WTC11 (cell line): ENCODE measurements at regions not wholly inside any gene's neighbourhood (a gene's known extent, or its start where the extent isn't known, plus 50 kb on each side); places are given as distances from the start of the nearest gene placed in this dataset.

Experiments
- ATAC-seq: fragments of 200-7000 bp; cut with Tn5 transposase; 2 replicates; pipeline ENCODE4 v1.10.0; 2021; ENCODE audit warnings: mild to moderate bottlenecking, moderate library complexity
- CTCF ChIA-PET: fragments of 300-600 bp; sonication (Branson Sonifier 250); formaldehyde crosslinking; loops from one replicate; lab custom pipeline; 2021; ENCODE audit warnings: antibody characterized with exemption; lab: Charles Lee
- POLR2A ChIA-PET: fragments of 350-600 bp; sonication (Branson Sonifier 250); formaldehyde crosslinking; loops from one replicate; lab custom pipeline; 2021; ENCODE audit warnings: antibody characterized with exemption; lab: Charles Lee
- DNase-seq: peaks from one replicate; pipeline ENCODE4 v3.0.0; 2021; ENCODE audit warnings: low spot score
- H3K27ac Mint-ChIP-seq: 2 replicates; pipeline ENCODE4 v1.8.0; 2021; ENCODE audit warnings: mixed read lengths
- H3K27me3 Mint-ChIP-seq: 2 replicates; pipeline ENCODE4 v1.8.0; 2021; ENCODE audit warnings: low read depth, mild to moderate bottlenecking, moderate library complexity, mixed read lengths
- H3K36me3 Mint-ChIP-seq: 2 replicates; pipeline ENCODE4 v1.8.0; 2021; ENCODE audit warnings: mixed read lengths
- H3K4me1 Mint-ChIP-seq: 2 replicates; pipeline ENCODE4 v1.8.0; 2022; ENCODE audit warnings: mixed read lengths
- H3K4me3 Mint-ChIP-seq: 2 replicates; pipeline ENCODE4 v1.8.0; 2021; ENCODE audit warnings: mild to moderate bottlenecking, moderate library complexity, mixed read lengths
- H3K9me3 Mint-ChIP-seq: 2 replicates; pipeline ENCODE4 v1.8.0; 2021; ENCODE audit warnings: mixed read lengths
- ATF1 ChIP-seq: sonication (generic); formaldehyde crosslinking; IDR thresholded peaks from 2 replicates; pipeline ENCODE4 v1.8.1; 2023; ENCODE audit warnings: mild to moderate bottlenecking, moderate library complexity, missing genetic modification reagents
- ATF2 ChIP-seq: sonication (generic); formaldehyde crosslinking; IDR thresholded peaks from 2 replicates; pipeline ENCODE4 v1.8.1; 2022; ENCODE audit warnings: low read depth, missing genetic modification reagents, borderline replicate concordance
- CBFB ChIP-seq: sonication (generic); formaldehyde crosslinking; IDR thresholded peaks from 2 replicates; pipeline ENCODE4 v1.8.1; 2022; ENCODE audit warnings: mild to moderate bottlenecking, low read depth, missing genetic modification reagents
- CREM ChIP-seq: sonication (generic); formaldehyde crosslinking; IDR thresholded peaks from 2 replicates; pipeline ENCODE4 v1.8.1; 2022; ENCODE audit warnings: mild to moderate bottlenecking, missing genetic modification reagents, moderate library complexity
- E2F1 ChIP-seq: sonication (generic); formaldehyde crosslinking; IDR thresholded peaks from 2 replicates; pipeline ENCODE4 v1.8.0; 2022; ENCODE audit warnings: mild to moderate bottlenecking, missing genetic modification reagents
- FOXJ3 ChIP-seq: sonication (generic); formaldehyde crosslinking; IDR thresholded peaks from 2 replicates; pipeline ENCODE4 v1.9.0; 2021; ENCODE audit warnings: missing genetic modification reagents, mild to moderate bottlenecking, borderline replicate concordance
- FOXK1 ChIP-seq: sonication (generic); formaldehyde crosslinking; IDR thresholded peaks from 2 replicates; pipeline ENCODE4 v1.8.0; 2022; ENCODE audit warnings: mild to moderate bottlenecking, moderate library complexity, missing genetic modification reagents
- FOXP1 ChIP-seq: sonication (generic); formaldehyde crosslinking; IDR thresholded peaks from 2 replicates; pipeline ENCODE4 v1.8.0; 2022; ENCODE audit warnings: missing genetic modification reagents, mild to moderate bottlenecking, moderate library complexity, borderline replicate concordance
- JAZF1 ChIP-seq: fragments of 250-450 bp; sonication (Bioruptor Pico); IDR thresholded peaks from 2 replicates; pipeline ENCODE4 v1.9.0; 2021; ENCODE audit warnings: moderate library complexity, mild to moderate bottlenecking, inconsistent platforms
- JUN ChIP-seq: sonication (generic); formaldehyde crosslinking; IDR thresholded peaks from 2 replicates; pipeline ENCODE4 v1.8.0; 2023; ENCODE audit warnings: mild to moderate bottlenecking, missing genetic modification reagents
- MYBL2 ChIP-seq: sonication (generic); formaldehyde crosslinking; IDR thresholded peaks from 2 replicates; pipeline ENCODE4 v1.8.1; 2023; ENCODE audit warnings: mild to moderate bottlenecking, moderate library complexity, missing genetic modification reagents
- SOX15 ChIP-seq: fragments of 250-450 bp; sonication (Bioruptor Pico); IDR thresholded peaks from 2 replicates; pipeline ENCODE4 v1.9.0; 2021; ENCODE audit warnings: mild to moderate bottlenecking
- TEAD4 ChIP-seq: sonication (generic); formaldehyde crosslinking; IDR thresholded peaks from 2 replicates; pipeline ENCODE4 v1.8.0; 2022; ENCODE audit warnings: mild to moderate bottlenecking, missing genetic modification reagents
- ZMAT4 ChIP-seq: fragments of 250-450 bp; sonication (Bioruptor Pico); IDR thresholded peaks from 2 replicates; pipeline ENCODE4 v1.9.0; 2021; ENCODE audit warnings: mild to moderate bottlenecking
- ZNF416 ChIP-seq: fragments of 250-450 bp; sonication (Bioruptor Pico); IDR thresholded peaks from 2 replicates; pipeline ENCODE4 v1.9.0; 2021; ENCODE audit warnings: mild to moderate bottlenecking, inconsistent platforms
- ZNF423 ChIP-seq: fragments of 250-450 bp; sonication (Bioruptor Pico); IDR thresholded peaks from 2 replicates; pipeline ENCODE4 v2.1.2; 2022; ENCODE audit warnings: mild to moderate bottlenecking, moderate library complexity
- TF ChIP-seq, protein P1 (sequence below): fragments of 250-450 bp; sonication (Bioruptor Pico); IDR thresholded peaks from 2 replicates; pipeline ENCODE4 v2.1.2; 2022; ENCODE audit warnings: mild to moderate bottlenecking, moderate library complexity

- TF ChIP-seq, protein P1, sequence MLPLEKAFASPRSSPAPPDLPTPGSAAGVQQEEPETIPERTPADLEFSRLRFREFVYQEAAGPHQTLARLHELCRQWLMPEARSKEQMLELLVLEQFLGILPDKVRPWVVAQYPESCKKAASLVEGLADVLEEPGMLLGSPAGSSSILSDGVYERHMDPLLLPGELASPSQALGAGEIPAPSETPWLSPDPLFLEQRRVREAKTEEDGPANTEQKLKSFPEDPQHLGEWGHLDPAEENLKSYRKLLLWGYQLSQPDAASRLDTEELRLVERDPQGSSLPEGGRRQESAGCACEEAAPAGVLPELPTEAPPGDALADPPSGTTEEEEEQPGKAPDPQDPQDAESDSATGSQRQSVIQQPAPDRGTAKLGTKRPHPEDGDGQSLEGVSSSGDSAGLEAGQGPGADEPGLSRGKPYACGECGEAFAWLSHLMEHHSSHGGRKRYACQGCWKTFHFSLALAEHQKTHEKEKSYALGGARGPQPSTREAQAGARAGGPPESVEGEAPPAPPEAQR (CRISPR knock-in tag): no peak
- no peak for TF ChIP-seq ZMAT4 (CRISPR knock-in tag)
These were observed 77.7 kb upstream of the ADAMTS2 start (continued) for GRCh38 chr5:179422908-179423481.

GRCh38 chr5:179422213-179422855 is 77.1 kb upstream of the ADAMTS2 start:
- H3K27ac Mint-ChIP-seq: peak overlapping the region; percentile 27; the same call in 1 of the 2 replicates
- DNase-seq: no peak
- no peaks in the 10 kb centered on the region for H3K36me3 Mint-ChIP-seq
- CTCF ChIA-PET: interaction anchor here (0.7 kb wide), 1 partner anchor 79 kb away, joined by 3 read pairs; no protein-coding TSS in a partner anchor
- no peak overlapping the region for H3K4me3 Mint-ChIP-seq
- POLR2A ChIA-PET: no interaction called here
- TF ChIP-seq CBFB (no peak), FOXJ3 (CRISPR knock-in tag) (no peak), ZNF416 (no peak), FOXP1 (CRISPR knock-in tag) (no peak), TEAD4 (CRISPR knock-in tag) (no peak), ZNF423 (CRISPR knock-in tag) (no peak), JUN (CRISPR knock-in tag) (no peak), FOXK1 (CRISPR knock-in tag) (no peak), JAZF1 (no peak), E2F1 (CRISPR knock-in tag) (no peak), MYBL2 (CRISPR knock-in tag) (no peak)
- TF ChIP-seq, all 79 proteins: peak for 0
- peaks cover 12% of the 10 kb centered on the region for H3K4me1 Mint-ChIP-seq
- no peak for ATAC-seq
- no peaks in the 10 kb centered on the region for H3K27me3 Mint-ChIP-seq
- H3K9me3 Mint-ChIP-seq: peaks cover 5% of the 10 kb centered on the region

DNA sequence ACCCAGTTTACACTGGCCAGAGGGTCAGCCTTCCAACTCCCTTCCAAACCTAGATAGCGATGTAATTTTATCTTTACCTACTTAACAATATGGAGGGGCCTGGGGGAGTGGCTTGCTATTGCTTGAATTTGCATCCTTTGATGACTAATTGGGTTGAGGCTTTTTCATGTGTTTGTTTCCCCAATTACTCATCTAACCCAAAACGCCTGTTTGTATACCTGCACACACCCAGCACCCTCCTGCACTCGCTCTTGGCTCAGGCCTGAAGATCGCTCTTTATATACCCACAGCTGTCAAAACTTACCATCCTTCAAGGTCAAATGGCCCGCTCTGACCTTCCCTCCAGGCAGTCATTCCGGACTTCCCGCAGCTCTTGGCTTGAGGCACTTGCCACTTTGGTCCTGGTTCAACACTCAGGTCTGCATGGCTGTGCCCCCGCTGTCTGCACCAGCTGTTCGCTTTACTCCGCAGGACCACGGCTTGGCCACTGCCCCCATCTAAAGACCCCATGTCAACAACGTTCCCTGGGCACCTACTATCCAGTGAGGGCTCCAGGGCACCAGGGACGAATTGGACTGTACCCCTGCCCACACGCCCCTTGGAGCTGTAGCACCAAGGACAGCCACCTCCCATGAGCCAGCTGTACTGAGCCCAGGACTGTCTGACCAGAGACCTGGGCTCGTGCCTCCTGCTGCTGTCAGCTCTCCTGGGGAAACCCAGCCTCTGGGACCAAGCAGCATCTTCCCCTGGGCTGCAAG is 76.1 kb upstream of the ADAMTS2 start:
- Mint-ChIP-seq H3K4me1 (peaks cover 4% of the 10 kb centered on the region), H3K4me3 (no peak overlapping the region), H3K9me3 (peaks cover 5% of the 10 kb centered on the region), H3K27ac (no peak overlapping the region), H3K36me3 (no peaks in the 10 kb centered on the region), H3K27me3 (no peaks in the 10 kb centered on the region)
- TF ChIP-seq CREM (CRISPR knock-in tag): no peak
- ChIA-PET CTCF (interaction anchor here (0.7 to 1.0 kb wide), 2 partner anchors 13 to 78 kb away, joined by 3 to 4 read pairs; no protein-coding TSS in a partner anchor), POLR2A (interaction anchor here (0.5 to 0.8 kb wide), 2 partner anchors 23 to 280 kb away, joined by 3 to 6 read pairs; no protein-coding TSS in a partner anchor)
- ATAC-seq: no peak
- DNase-seq: no peak

GRCh38 chr5:179420476-179420875 is 75.2 kb upstream of the ADAMTS2 start:
- ATAC-seq: no peak
- POLR2A ChIA-PET: interaction anchor here (0.8 kb wide), 1 partner anchor 279 kb away, joined by 3 read pairs; no protein-coding TSS in a partner anchor
- Mint-ChIP-seq H3K27ac (no peak overlapping the region), H3K36me3 (no peaks in the 10 kb centered on the region), H3K4me1 (no peaks in the 10 kb centered on the region), H3K4me3 (no peak overlapping the region), H3K27me3 (no peaks in the 10 kb centered on the region), H3K9me3 (peaks cover 5% of the 10 kb centered on the region)
- TF ChIP-seq SOX15 (CRISPR knock-in tag) (no peak), ATF2 (CRISPR knock-in tag) (no peak), ATF1 (CRISPR knock-in tag) (no peak)
- no peak for DNase-seq
- CTCF ChIA-PET: interaction anchor here (1.0 kb wide), 1 partner anchor 12 kb away, joined by 4 read pairs; no protein-coding TSS in a partner anchor
